Tibial nerve (tissue), 4 donors: ENCODE measurements at regions not wholly inside any gene's neighbourhood (a gene's known extent, or its start where the extent isn't known, plus 50 kb on each side); places are given as distances from the start of the nearest gene placed in this dataset.

ENCODE experiments used
- DNase-seq, 2 donors: peaks; one replicate each; pipeline ENCODE4 v3.0.0-alpha.2; 2019; ENCODE audit warnings: low spot score in 2 of 2
- H3K27ac ChIP-seq, 4 donors: fragments of 200-600 bp; sonication (generic) in 3 of 4; one replicate each; pipeline ENCODE4 v1.5.1; 2017 to 2019; ENCODE audit warnings: mild to moderate bottlenecking in 1 of 4
- H3K27me3 ChIP-seq, 2 donors: fragments of 200-600 bp; sonication (generic) in 1 of 2; one replicate each; pipeline versions ENCODE4 v1.5.1 to v1.6.0; 2017 to 2019
- H3K36me3 ChIP-seq, 3 donors: fragments of 200-600 bp; sonication (generic); one replicate each; pipeline ENCODE4 v1.5.1; 2018 to 2019
- H3K4me1 ChIP-seq, 4 donors: fragments of 200-600 bp; sonication (generic) in 3 of 4; one replicate each; pipeline ENCODE4 v1.5.1; 2017 to 2019
- H3K4me3 ChIP-seq, 4 donors: fragments of 200-600 bp; sonication (generic) in 3 of 4; one replicate each; pipeline ENCODE4 v1.5.1; 2017 to 2019; ENCODE audit warnings: mild to moderate bottlenecking in 1 of 4, moderate library complexity in 1 of 4
- H3K9me3 ChIP-seq, 4 donors: fragments of 200-600 bp; sonication (generic) in 3 of 4; one replicate each; pipeline ENCODE4 v1.5.1; 2017 to 2019
- CTCF ChIP-seq, 5 experiments: fragments of 200-600 bp in 3 of 5; fragments of 450-650 bp in 2 of 5; sonication (generic) in 3 of 5; IDR thresholded peaks; one replicate each; pipeline ENCODE4 v1.5.1; 2016 to 2019; ENCODE audit warnings: antibody characterized with exemption in 5 of 5, mild to moderate bottlenecking in 3 of 5, moderate library complexity in 2 of 5
- EP300 ChIP-seq, 2 donors: sonication (generic); formaldehyde crosslinking; IDR thresholded peaks; one replicate each; pipeline ENCODE4 v1.6.1; 2017; ENCODE audit warnings: antibody characterized with exemption in 2 of 2, mild to moderate bottlenecking in 1 of 2
- POLR2A ChIP-seq, 2 donors: fragments of 450-650 bp; IDR thresholded peaks; one replicate each; pipeline ENCODE4 v1.6.1; 2017; ENCODE audit warnings: antibody characterized with exemption in 2 of 2, mild to moderate bottlenecking in 2 of 2, moderate library complexity in 2 of 2
- WGBS, 2 donors: methylation state at CpG; one replicate each; pipeline ENCODE4 v1.1.5; 2018; 5-methylcytosine and 5-hydroxymethylcytosine counted together

- no peak for TF ChIP-seq CTCF (IDR thresholded peaks at IDR 0.05)
- no peak for TF ChIP-seq POLR2A (IDR thresholded peaks at IDR 0.05)
- TF ChIP-seq EP300 (IDR thresholded peaks at IDR 0.05): no peak
- WGBS, 2 donors: 76 to 79% methylated on average over 3 of the region's 3 CpGs
Measured at GRCh38 chrX:128294198-128294597, 242.0 kb upstream of the ACTRT1 start.

GRCh38 chrX:128287693-128288092 lies 235.5 kb upstream of the ACTRT1 start:
- Histone ChIP-seq H3K27ac (no peak overlapping the region), H3K27me3 (no peaks in the 10 kb centered on the region), H3K9me3 (no peaks in the 10 kb centered on the region), H3K36me3 (no peaks in the 10 kb centered on the region), H3K4me1 (no peaks in the 10 kb centered on the region), H3K4me3 (no peak overlapping the region)
- TF ChIP-seq CTCF (IDR thresholded peaks at IDR 0.05) (no peak), EP300 (IDR thresholded peaks at IDR 0.05) (no peak), POLR2A (IDR thresholded peaks at IDR 0.05) (no peak)
- no peak for DNase-seq
- WGBS, 2 donors: 100% methylated on average over 1 of the region's 1 CpG

More at GRCh38 chrX:128294198-128294597, 242.0 kb upstream of the ACTRT1 start:
- H3K4me1 ChIP-seq: no peaks in the 10 kb centered on the region
- H3K4me3 ChIP-seq: no peak overlapping the region
- no peak for DNase-seq
- no peaks in the 10 kb centered on the region for H3K27me3 ChIP-seq
- H3K27ac ChIP-seq: no peak overlapping the region
- no peaks in the 10 kb centered on the region for H3K9me3 ChIP-seq
- no peaks in the 10 kb centered on the region for H3K36me3 ChIP-seq

GRCh38 chrX:128250621-128251020 lies 198.4 kb upstream of the ACTRT1 start:
- Histone ChIP-seq H3K27me3 (no peaks in the 10 kb centered on the region), H3K4me1 (no peaks in the 10 kb centered on the region), H3K9me3 (no peaks in the 10 kb centered on the region), H3K27ac (no peak overlapping the region), H3K4me3 (no peak overlapping the region), H3K36me3 (no peaks in the 10 kb centered on the region)
- DNase-seq: no peak
- TF ChIP-seq CTCF (IDR thresholded peaks at IDR 0.05) (no peak), POLR2A (IDR thresholded peaks at IDR 0.05) (no peak), EP300 (IDR thresholded peaks at IDR 0.05) (no peak)

GRCh38 chrX:128216364-128216763 lies 164.2 kb upstream of the ACTRT1 start:
- no peak overlapping the region for H3K4me3 ChIP-seq
- WGBS, 2 donors: 76 to 87% methylated on average over 3 of the region's 3 CpGs
- H3K4me1 ChIP-seq: no peaks in the 10 kb centered on the region
- H3K27ac ChIP-seq: no peak overlapping the region
- TF ChIP-seq CTCF (IDR thresholded peaks at IDR 0.05) (no peak), POLR2A (IDR thresholded peaks at IDR 0.05) (no peak)
- H3K9me3 ChIP-seq: peaks cover 0 to 6% (median 0%) of the 10 kb centered on the region in 4 donors
- H3K36me3 ChIP-seq: no peaks in the 10 kb centered on the region
- no peaks in the 10 kb centered on the region for H3K27me3 ChIP-seq
- DNase-seq: no peak

- Histone ChIP-seq H3K27me3 (no peaks in the 10 kb centered on the region), H3K36me3 (no peaks in the 10 kb centered on the region), H3K4me3 (no peak overlapping the region), H3K4me1 (no peaks in the 10 kb centered on the region), H3K27ac (no peak overlapping the region), H3K9me3 (no peaks in the 10 kb centered on the region)
- no peak for DNase-seq
- whole genome bisulfite sequencing, 2 donors: 67 to 84% methylated on average over 2 of the region's 2 CpGs
- TF ChIP-seq POLR2A (IDR thresholded peaks at IDR 0.05) (no peak), CTCF (IDR thresholded peaks at IDR 0.05) (no peak), EP300 (IDR thresholded peaks at IDR 0.05) (no peak)
Measured at GRCh38 chrX:128165884-128166408, 113.7 kb upstream of the ACTRT1 start.
